B cell (primary cell): ENCODE measurements at regions not wholly inside any gene's neighbourhood (a gene's known extent, or its start where the extent isn't known, plus 50 kb on each side); places are given as distances from the start of the nearest gene placed in this dataset.

ENCODE experiments used
- EZH2 ChIP-seq: IDR thresholded peaks from 2 replicates; pipeline ENCODE4 v1.6.1; 2012; ENCODE audit warnings: borderline replicate concordance, low read depth, mild to moderate bottlenecking, moderate library complexity, low read length; ENCODE audit not compliant: insufficient read depth, poor library complexity, severe bottlenecking
- TF ChIP-seq, protein P1 (sequence below): fragments of 200-600 bp; IDR thresholded peaks from one replicate; pipeline ENCODE4 v1.8.0; 2022; ENCODE audit warnings: antibody characterized with exemption, mild to moderate bottlenecking

DNA sequence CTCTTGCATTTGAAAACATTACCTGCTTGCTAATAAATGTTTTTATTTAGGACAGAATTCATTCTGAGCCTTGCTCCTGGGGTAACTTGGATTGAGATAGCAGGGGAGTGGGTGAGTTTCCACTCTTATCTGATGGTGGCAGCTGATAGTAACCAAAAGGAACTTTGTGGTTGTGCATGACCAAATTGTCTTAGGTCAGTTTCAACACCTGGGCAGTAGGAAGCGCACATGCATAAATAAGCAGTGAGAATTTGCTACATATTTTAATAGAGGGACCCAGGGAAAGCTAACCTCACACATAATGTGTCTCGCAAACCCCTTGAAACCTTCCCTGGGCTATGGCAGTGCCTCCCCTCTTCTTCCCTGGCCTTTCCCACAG is 65.4 kb upstream of the XCR1 start:
- TF ChIP-seq, protein P1, sequence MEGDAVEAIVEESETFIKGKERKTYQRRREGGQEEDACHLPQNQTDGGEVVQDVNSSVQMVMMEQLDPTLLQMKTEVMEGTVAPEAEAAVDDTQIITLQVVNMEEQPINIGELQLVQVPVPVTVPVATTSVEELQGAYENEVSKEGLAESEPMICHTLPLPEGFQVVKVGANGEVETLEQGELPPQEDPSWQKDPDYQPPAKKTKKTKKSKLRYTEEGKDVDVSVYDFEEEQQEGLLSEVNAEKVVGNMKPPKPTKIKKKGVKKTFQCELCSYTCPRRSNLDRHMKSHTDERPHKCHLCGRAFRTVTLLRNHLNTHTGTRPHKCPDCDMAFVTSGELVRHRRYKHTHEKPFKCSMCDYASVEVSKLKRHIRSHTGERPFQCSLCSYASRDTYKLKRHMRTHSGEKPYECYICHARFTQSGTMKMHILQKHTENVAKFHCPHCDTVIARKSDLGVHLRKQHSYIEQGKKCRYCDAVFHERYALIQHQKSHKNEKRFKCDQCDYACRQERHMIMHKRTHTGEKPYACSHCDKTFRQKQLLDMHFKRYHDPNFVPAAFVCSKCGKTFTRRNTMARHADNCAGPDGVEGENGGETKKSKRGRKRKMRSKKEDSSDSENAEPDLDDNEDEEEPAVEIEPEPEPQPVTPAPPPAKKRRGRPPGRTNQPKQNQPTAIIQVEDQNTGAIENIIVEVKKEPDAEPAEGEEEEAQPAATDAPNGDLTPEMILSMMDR, result no peak
- no peak for TF ChIP-seq EZH2
